ENCODE measurements at regions not wholly inside any gene's neighbourhood (a gene's known extent, or its start where the extent isn't known, plus 50 kb on each side); places are given as distances from the start of the nearest gene placed in this dataset.

DNA sequence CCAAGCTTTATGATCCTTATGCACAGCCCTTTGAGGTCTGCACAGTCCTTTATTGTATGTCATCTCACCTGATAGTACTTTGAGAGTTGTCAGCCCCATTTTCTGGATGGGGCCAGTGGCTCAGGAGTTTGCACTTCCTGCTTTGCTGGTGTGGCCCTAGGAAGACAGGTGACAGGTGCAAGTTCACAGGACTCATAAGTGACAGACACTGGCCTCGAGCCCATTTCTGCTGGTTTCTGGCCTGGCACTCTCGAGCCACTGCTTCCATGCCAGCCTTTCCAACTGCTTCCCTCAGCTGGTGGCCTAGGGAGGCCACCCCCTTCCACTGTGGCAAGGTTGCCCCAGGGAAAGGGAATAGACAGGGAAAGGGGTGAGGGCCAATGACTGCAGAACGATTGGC, 84.4 kb upstream of the CCL1 start:
- Histone ChIP-seq H3K4me1 (no peaks in the 10 kb centered on the region), H3K9me3 (no peaks in the 10 kb centered on the region), H3K27me3 (peaks cover 0 to 23% (median 7%) of the 10 kb centered on the region in 3 donors), H3K27ac (no peak overlapping the region), H3K4me3 (no peak overlapping the region), H3K36me3 (no peaks in the 10 kb centered on the region)
- intact Hi-C loops (cut with DNase I), result no loop called here
- 27 to 61% methylated on average over 3 of the region's 3 CpGs for WGBS, 2 donors
- DNase-seq, result no peak
- no peak for TF ChIP-seq POLR2A (IDR thresholded peaks at IDR 0.05)
- TF ChIP-seq, protein P1, sequence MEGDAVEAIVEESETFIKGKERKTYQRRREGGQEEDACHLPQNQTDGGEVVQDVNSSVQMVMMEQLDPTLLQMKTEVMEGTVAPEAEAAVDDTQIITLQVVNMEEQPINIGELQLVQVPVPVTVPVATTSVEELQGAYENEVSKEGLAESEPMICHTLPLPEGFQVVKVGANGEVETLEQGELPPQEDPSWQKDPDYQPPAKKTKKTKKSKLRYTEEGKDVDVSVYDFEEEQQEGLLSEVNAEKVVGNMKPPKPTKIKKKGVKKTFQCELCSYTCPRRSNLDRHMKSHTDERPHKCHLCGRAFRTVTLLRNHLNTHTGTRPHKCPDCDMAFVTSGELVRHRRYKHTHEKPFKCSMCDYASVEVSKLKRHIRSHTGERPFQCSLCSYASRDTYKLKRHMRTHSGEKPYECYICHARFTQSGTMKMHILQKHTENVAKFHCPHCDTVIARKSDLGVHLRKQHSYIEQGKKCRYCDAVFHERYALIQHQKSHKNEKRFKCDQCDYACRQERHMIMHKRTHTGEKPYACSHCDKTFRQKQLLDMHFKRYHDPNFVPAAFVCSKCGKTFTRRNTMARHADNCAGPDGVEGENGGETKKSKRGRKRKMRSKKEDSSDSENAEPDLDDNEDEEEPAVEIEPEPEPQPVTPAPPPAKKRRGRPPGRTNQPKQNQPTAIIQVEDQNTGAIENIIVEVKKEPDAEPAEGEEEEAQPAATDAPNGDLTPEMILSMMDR (IDR thresholded peaks at IDR 0.05), result no peak
- TF ChIP-seq POLR2AphosphoS5 (IDR thresholded peaks at IDR 0.05), result no peak
- no peak for TF ChIP-seq EP300 (IDR thresholded peaks at IDR 0.05)

- no peak for TF ChIP-seq POLR2A (IDR thresholded peaks at IDR 0.05)
- no peak for TF ChIP-seq POLR2AphosphoS5 (IDR thresholded peaks at IDR 0.05)
- no peak for TF ChIP-seq EP300 (IDR thresholded peaks at IDR 0.05)
- TF ChIP-seq, protein P1 (IDR thresholded peaks at IDR 0.05), result no peak
- Histone ChIP-seq H3K9me3 (no peaks in the 10 kb centered on the region), H3K27ac (no peak overlapping the region), H3K4me3 (no peak overlapping the region), H3K4me1 (no peaks in the 10 kb centered on the region), H3K27me3 (peaks cover 0 to 34% (median 7%) of the 10 kb centered on the region in 3 donors), H3K36me3 (no peaks in the 10 kb centered on the region)
- no peak for DNase-seq
- 67 to 75% methylated on average over 9 of the region's 9 CpGs for WGBS, 2 donors
- intact Hi-C loops (cut with DNase I), result no loop called here
Observed at GRCh38 chr17:34445101-34445500, 82.1 kb upstream of the CCL1 start.

GRCh38 chr17:34443619-34444469, 80.8 kb upstream of the CCL1 start:
- Histone ChIP-seq H3K4me3 (no peak overlapping the region), H3K27ac (no peak overlapping the region), H3K27me3 (peaks cover 0 to 34% (median 7%) of the 10 kb centered on the region in 3 donors), H3K9me3 (no peaks in the 10 kb centered on the region), H3K4me1 (no peaks in the 10 kb centered on the region), H3K36me3 (no peaks in the 10 kb centered on the region)
- 51 to 59% methylated on average over 12 of the region's 12 CpGs for WGBS, 2 donors
- intact Hi-C loops (cut with DNase I), result no loop called here
- no peak for DNase-seq
- no peak for TF ChIP-seq POLR2AphosphoS5 (IDR thresholded peaks at IDR 0.05)
- TF ChIP-seq EP300 (IDR thresholded peaks at IDR 0.05), result no peak
- no peak for TF ChIP-seq POLR2A (IDR thresholded peaks at IDR 0.05)
- TF ChIP-seq, protein P1 (IDR thresholded peaks at IDR 0.05), result no peak

DNA sequence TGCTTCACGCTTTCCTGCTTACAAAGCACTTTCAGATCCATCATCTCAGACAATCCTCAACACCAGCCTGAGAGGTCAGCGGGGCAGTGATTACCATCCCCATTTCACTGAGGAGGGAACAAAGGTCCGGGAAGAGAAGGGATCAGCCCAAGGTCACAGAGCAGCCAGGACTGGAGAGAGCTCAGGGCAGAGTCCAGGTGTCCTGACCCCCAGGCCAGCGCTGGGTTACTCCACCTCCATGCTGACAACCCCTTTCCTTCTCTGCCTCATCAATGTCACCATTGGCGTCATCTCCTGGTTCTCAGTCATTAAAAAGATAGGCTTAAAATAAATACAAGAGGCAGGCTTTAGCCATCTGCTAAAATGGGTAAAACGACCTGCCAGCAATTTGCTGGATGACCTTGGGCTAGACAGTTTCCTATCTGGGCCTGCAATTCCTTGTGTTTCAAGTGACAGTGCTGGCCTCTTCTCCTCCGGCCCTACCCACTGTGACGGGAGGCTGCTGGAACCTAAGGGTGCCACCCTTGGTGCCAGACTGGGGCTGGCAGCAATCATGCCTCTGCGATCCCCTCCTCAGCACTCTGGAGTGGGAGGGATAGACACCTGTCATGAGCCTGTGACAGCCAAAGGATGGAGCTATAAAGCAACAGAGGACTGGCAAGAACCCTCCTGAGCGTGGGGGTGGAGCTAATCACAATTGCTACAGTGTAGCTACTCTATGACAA, 79.5 kb upstream of the CCL1 start:
- H3K27ac ChIP-seq, result no peak overlapping the region
- H3K4me1 ChIP-seq, result no peaks in the 10 kb centered on the region
- peaks cover 0 to 34% (median 7%) of the 10 kb centered on the region in 3 donors for H3K27me3 ChIP-seq

More for the DNA sequence above, 79.5 kb upstream of the CCL1 start:
- Histone ChIP-seq H3K9me3 (no peaks in the 10 kb centered on the region), H3K36me3 (no peaks in the 10 kb centered on the region), H3K4me3 (no peak overlapping the region)
- no peak for DNase-seq
- TF ChIP-seq POLR2AphosphoS5 (IDR thresholded peaks at IDR 0.05) (no peak), POLR2A (IDR thresholded peaks at IDR 0.05) (no peak)
- TF ChIP-seq, protein P1 (IDR thresholded peaks at IDR 0.05), result no peak
- WGBS, 2 donors, result 51 to 69% methylated on average over 10 of the region's 10 CpGs
- intact Hi-C loops (cut with DNase I), result no loop called here

All from sigmoid colon (tissue), 6 donors.